ENCODE measurements at regions not wholly inside any gene's neighbourhood (a gene's known extent, or its start where the extent isn't known, plus 50 kb on each side); places are given as distances from the start of the nearest gene placed in this dataset.

DNA sequence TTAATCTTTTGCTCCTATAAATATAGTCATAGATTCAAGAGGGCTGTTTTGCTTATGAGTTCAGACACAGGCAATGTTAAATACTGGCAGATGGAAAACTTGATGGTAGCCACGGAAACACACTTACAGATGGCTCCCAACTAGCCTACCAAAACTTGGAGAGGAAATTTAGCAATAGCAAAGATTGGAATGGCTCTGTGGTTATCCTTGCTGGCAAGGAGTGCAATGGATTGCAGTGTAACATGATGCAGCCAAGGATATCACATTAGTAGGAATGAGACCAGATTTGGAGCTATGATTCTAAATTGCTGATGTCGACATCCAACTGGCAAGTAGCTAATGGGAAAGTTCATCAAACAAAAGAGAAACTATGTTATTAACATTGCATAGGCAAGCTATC, 791.0 kb upstream of the DIAPH2 start:
- TF ChIP-seq POLR2A (IDR thresholded peaks at IDR 0.05): no peak
- TF ChIP-seq, protein P1, sequence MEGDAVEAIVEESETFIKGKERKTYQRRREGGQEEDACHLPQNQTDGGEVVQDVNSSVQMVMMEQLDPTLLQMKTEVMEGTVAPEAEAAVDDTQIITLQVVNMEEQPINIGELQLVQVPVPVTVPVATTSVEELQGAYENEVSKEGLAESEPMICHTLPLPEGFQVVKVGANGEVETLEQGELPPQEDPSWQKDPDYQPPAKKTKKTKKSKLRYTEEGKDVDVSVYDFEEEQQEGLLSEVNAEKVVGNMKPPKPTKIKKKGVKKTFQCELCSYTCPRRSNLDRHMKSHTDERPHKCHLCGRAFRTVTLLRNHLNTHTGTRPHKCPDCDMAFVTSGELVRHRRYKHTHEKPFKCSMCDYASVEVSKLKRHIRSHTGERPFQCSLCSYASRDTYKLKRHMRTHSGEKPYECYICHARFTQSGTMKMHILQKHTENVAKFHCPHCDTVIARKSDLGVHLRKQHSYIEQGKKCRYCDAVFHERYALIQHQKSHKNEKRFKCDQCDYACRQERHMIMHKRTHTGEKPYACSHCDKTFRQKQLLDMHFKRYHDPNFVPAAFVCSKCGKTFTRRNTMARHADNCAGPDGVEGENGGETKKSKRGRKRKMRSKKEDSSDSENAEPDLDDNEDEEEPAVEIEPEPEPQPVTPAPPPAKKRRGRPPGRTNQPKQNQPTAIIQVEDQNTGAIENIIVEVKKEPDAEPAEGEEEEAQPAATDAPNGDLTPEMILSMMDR (IDR thresholded peaks at IDR 0.05): no peak
- Histone ChIP-seq H3K27me3 (no peaks in the 10 kb centered on the region), H3K4me3 (replicated peaks in 1 of 3) (no peak overlapping the region), H3K4me1 (no peaks in the 10 kb centered on the region), H3K9me3 (no peaks in the 10 kb centered on the region), H3K27ac (no peak overlapping the region), H3K36me3 (no peaks in the 10 kb centered on the region)
- intact Hi-C loops (cut with DNase I): no loop called here
- DNase-seq: no peak
- WGBS, 2 donors: 67 to 75% methylated on average over 2 of the region's 2 CpGs

DNA sequence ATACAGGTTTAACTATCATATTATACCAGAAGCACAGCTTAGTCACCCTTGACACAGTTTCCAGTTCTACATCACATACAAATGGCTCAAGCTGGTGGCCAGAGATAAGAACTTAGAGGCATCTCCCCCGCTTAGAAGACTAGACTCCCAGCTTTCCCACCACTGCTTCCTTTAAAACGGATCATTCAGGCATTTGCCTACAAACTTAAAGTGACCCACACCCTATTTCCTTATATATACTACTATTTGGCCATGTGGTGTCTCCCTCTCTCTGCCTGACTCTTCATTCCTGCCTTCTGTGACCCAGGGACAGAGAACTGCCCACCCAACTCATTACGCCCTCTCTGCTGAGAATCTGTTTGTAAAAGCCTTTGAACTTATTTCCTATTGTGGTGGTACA, 781.2 kb upstream of the DIAPH2 start:
- WGBS, 2 donors: 23 to 38% methylated on average over 3 of the region's 3 CpGs
- no peaks in the 10 kb centered on the region for H3K27me3 ChIP-seq
- H3K4me3 ChIP-seq (replicated peaks in 1 of 3): no peak overlapping the region
- H3K9me3 ChIP-seq: no peaks in the 10 kb centered on the region
- no peaks in the 10 kb centered on the region for H3K36me3 ChIP-seq
- intact Hi-C loops (cut with DNase I): no loop called here
- no peak for TF ChIP-seq POLR2A (IDR thresholded peaks at IDR 0.05)
- TF ChIP-seq, protein P1 (IDR thresholded peaks at IDR 0.05): no peak
- no peak for DNase-seq
- H3K4me1 ChIP-seq: no peaks in the 10 kb centered on the region
- no peak overlapping the region for H3K27ac ChIP-seq

DNA sequence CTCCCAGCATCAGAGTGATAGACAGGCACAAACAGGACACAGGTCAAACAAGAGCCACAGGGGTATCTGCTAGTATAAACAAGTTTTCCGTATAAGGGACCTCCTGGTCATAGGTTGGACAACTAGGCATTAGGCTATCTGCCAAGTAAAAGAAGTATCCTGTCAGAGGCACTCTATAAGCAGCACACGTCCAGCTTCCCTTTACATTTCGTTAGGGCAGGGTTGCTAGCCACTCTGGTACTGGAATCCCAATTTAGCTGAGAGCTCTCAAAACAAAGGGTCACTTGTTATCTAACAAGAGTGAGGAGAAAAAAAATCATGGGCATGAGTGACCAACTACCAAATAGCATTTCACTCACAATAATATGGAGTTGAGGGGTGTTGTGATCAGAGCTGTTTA, 780.7 kb upstream of the DIAPH2 start:
- Histone ChIP-seq H3K36me3 (no peaks in the 10 kb centered on the region), H3K4me1 (no peaks in the 10 kb centered on the region), H3K27me3 (no peaks in the 10 kb centered on the region), H3K9me3 (no peaks in the 10 kb centered on the region), H3K27ac (no peak overlapping the region), H3K4me3 (replicated peaks in 1 of 3) (no peak overlapping the region)
- WGBS, 2 donors: 19 to 35% methylated on average over 3 of the region's 3 CpGs
- no peak for DNase-seq
- intact Hi-C loops (cut with DNase I): no loop called here
- TF ChIP-seq POLR2A (IDR thresholded peaks at IDR 0.05): no peak
- TF ChIP-seq, protein P1 (IDR thresholded peaks at IDR 0.05): no peak

DNA sequence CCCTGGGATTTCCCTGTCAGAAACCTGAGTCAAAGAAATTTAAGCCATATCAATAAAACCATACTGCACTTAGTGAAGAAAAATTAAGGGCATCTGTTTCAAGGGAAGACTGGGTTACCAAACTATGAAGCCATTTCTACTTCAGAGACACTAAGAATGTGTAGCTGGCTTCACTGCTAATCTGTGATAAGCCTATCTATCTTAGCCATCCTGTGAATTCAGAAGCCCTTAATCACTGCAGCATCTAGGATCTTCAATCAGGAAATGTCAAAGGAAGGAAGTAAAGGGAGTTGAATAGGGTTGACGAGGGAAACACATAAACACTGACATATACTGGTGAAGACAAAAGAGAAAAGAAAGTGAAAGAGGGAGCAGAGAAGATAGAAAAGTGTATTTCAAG, 777.6 kb upstream of the DIAPH2 start:
- Histone ChIP-seq H3K9me3 (no peaks in the 10 kb centered on the region), H3K27ac (no peak overlapping the region), H3K27me3 (no peaks in the 10 kb centered on the region), H3K36me3 (no peaks in the 10 kb centered on the region), H3K4me3 (replicated peaks in 1 of 3) (no peak overlapping the region), H3K4me1 (no peaks in the 10 kb centered on the region)
- TF ChIP-seq, protein P1 (IDR thresholded peaks at IDR 0.05): no peak
- no peak for TF ChIP-seq POLR2A (IDR thresholded peaks at IDR 0.05)
- intact Hi-C loops (cut with DNase I): no loop called here
- DNase-seq: no peak
- WGBS, 2 donors: 46 to 49% methylated on average over 1 of the region's 1 CpG

DNA sequence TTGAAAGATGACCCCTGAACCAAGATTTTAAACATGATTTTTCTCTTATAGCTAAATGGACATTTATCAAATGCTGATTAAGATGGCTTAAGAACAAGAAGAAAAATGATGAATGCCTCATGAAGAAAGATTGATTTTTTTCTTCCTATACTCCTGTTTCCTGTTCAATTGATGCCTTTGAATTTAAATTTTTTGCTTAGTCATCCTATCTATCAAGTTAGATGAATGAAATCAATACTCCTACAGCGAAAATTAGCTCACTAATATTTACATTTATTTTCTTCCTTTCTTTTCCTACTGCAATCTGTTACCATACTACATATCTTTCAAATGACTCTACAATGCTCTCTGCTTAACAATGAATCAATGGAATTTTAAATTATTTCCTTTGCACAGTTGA, 773.6 kb upstream of the DIAPH2 start:
- Histone ChIP-seq H3K9me3 (no peaks in the 10 kb centered on the region), H3K4me1 (no peaks in the 10 kb centered on the region), H3K4me3 (replicated peaks in 1 of 3) (no peak overlapping the region), H3K27ac (no peak overlapping the region), H3K27me3 (no peaks in the 10 kb centered on the region), H3K36me3 (no peaks in the 10 kb centered on the region)
- WGBS, 2 donors: 70 to 74% methylated on average over 1 of the region's 1 CpG
- TF ChIP-seq POLR2A (IDR thresholded peaks at IDR 0.05): no peak
- TF ChIP-seq, protein P1 (IDR thresholded peaks at IDR 0.05): no peak
- DNase-seq: no peak
- intact Hi-C loops (cut with DNase I): no loop called here
